ENCODE measurements at regions not wholly inside any gene's neighbourhood (a gene's known extent, or its start where the extent isn't known, plus 50 kb on each side); places are given as distances from the start of the nearest gene placed in this dataset.

DNA sequence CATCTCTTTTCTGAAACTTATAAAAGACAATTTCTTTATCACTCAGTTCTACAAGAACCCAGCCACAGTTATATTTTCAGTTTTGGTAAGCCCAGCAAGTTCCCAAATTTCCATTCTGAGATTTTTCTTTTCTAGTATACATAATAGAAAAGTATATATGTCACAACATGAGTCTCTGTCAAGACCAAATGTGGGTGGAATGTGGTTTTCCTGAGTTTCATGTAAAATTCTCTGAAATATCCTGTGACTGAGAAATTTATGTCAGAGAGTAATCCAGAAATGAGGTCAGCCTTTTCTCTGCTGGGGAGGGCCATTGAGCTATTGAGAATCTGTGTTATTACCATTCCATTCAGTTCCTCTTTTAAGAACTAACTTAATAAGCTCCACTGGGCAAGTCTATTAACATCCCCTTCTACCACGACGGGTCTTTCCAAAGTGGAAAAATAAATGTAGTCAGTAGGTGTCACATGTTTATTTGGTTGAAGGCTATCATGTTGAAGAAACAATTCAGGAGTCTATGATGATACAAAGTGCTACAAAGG lies 100.7 kb upstream of the HMGN3 start:
- Histone ChIP-seq H4K20me1 (replicated peaks in 1 of 2; ENCODE audit: control insufficient read depth in 1 of 2, insufficient read depth in 2 of 2, low read length in 2 of 2) (no peaks in the 10 kb centered on the region), H2BK20ac (ENCODE audit: low read length) (no peak overlapping the region), H2AFZ (ENCODE audit: low read length) (no peak overlapping the region), H3K18ac (ENCODE audit: extremely low read depth, low read length) (no peak overlapping the region), H3K36me3 (ENCODE audit: control insufficient read depth in 2 of 4, insufficient read depth in 4 of 4, low read length in 3 of 4) (no peaks in the 10 kb centered on the region), H2BK120ac (replicated peaks; ENCODE audit: low read depth, low read length) (no peak overlapping the region), H3K9ac (replicated peaks in 1 of 4; ENCODE audit: extremely low read depth in 1 of 4, low read depth in 3 of 4, low read length in 3 of 4) (no peak overlapping the region), H3K56ac (replicated peaks; ENCODE audit: insufficient read length, low read depth, low read length) (no peak overlapping the region), H3K4me3 (ENCODE audit: extremely low read depth in 1 of 4, insufficient read depth in 2 of 4, low read depth in 3 of 4, low read length in 4 of 4) (no peak overlapping the region), H3K4ac (replicated peaks; ENCODE audit: insufficient read length, low read depth, low read length) (no peak overlapping the region), H3K4me2 (ENCODE audit: insufficient read depth in 1 of 2, low read depth in 2 of 2, low read length in 2 of 2) (no peak overlapping the region), H3K23ac (ENCODE audit: insufficient read length) (no peak overlapping the region), H4K5ac (ENCODE audit: insufficient read length, low read depth, low read length) (no peak overlapping the region), H2BK5ac (ENCODE audit: low read depth, low read length) (no peak overlapping the region), H2AK5ac (ENCODE audit: low read depth, low read length) (no peak overlapping the region), H2BK12ac (ENCODE audit: low read depth, low read length) (no peak overlapping the region), H3K79me1 (ENCODE audit: low read depth, low read length) (no peaks in the 10 kb centered on the region), H4K8ac (ENCODE audit: extremely low read depth, insufficient read depth, low read length) (no peak overlapping the region), H3K27ac (ENCODE audit: low read depth, low read length) (no peak overlapping the region), H2BK15ac (ENCODE audit: low read length) (no peak overlapping the region), H3K79me2 (ENCODE audit: control insufficient read depth in 1 of 2, insufficient read depth in 2 of 2, low read length in 2 of 2) (no peaks in the 10 kb centered on the region), H3K9me3 (ENCODE audit: insufficient read depth in 2 of 2, low read depth in 1 of 2, low read length in 1 of 2) (no peaks in the 10 kb centered on the region), H4K91ac (replicated peaks; ENCODE audit: insufficient read length, low read length) (no peak overlapping the region), H3K4me1 (replicated peaks in 1 of 4; ENCODE audit: control insufficient read depth in 3 of 4, insufficient read depth in 4 of 4, low read length in 3 of 4) (peaks cover 0 to 7% (median 2%) of the 10 kb centered on the region in 4 experiments; a peak in 3 of 7 replicates), H3K27me3 (replicated peaks in 1 of 4; ENCODE audit: control insufficient read depth in 3 of 4, extremely low read depth in 1 of 4, insufficient read depth in 3 of 4, low read length in 3 of 4) (no peaks in the 10 kb centered on the region), H3K23me2 (ENCODE audit: low read depth, low read length) (no peaks in the 10 kb centered on the region), H3K14ac (ENCODE audit: insufficient read length) (no peak overlapping the region)
- DNase-seq (ENCODE audit: low read depth in 1 of 2, low spot score in 2 of 2), result no peak
- WGBS, 2 experiments (ENCODE audit: extremely low coverage in 1 of 2, insufficient coverage in 1 of 2, insufficient read length in 1 of 2, insufficient replicate concordance in 2 of 2, low coverage in 1 of 2, low lambda C conversion rate in 2 of 2, missing lambda C conversion rate in 1 of 2), result 91% methylated on average over 2 of the region's 2 CpGs; no CpG with 5 or more reads in 1 of the 2 experiments
- POLR2A ChIA-PET (ENCODE audit: partially characterized antibody), result no interaction called here
- TF ChIP-seq POLR2A (IDR thresholded peaks at IDR 0.05; ENCODE audit: control extremely low read depth in 1 of 2, low read depth in 2 of 2, low read length in 2 of 2) (no peak), RXRA (IDR thresholded peaks at IDR 0.05; ENCODE audit: insufficient read depth, low read depth, low read length) (no peak), POU5F1 (IDR thresholded peaks at IDR 0.05; ENCODE audit: low read depth, low read length) (no peak), RBBP5 (IDR thresholded peaks at IDR 0.05; ENCODE audit: borderline replicate concordance, low read depth, low read length) (no peak), NRF1 (IDR thresholded peaks at IDR 0.05; ENCODE audit: low read depth, low read length) (no peak), HDAC6 (IDR thresholded peaks at IDR 0.05; ENCODE audit: low read depth, low read length) (no peak)
- TF ChIP-seq, protein P1, sequence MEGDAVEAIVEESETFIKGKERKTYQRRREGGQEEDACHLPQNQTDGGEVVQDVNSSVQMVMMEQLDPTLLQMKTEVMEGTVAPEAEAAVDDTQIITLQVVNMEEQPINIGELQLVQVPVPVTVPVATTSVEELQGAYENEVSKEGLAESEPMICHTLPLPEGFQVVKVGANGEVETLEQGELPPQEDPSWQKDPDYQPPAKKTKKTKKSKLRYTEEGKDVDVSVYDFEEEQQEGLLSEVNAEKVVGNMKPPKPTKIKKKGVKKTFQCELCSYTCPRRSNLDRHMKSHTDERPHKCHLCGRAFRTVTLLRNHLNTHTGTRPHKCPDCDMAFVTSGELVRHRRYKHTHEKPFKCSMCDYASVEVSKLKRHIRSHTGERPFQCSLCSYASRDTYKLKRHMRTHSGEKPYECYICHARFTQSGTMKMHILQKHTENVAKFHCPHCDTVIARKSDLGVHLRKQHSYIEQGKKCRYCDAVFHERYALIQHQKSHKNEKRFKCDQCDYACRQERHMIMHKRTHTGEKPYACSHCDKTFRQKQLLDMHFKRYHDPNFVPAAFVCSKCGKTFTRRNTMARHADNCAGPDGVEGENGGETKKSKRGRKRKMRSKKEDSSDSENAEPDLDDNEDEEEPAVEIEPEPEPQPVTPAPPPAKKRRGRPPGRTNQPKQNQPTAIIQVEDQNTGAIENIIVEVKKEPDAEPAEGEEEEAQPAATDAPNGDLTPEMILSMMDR (IDR thresholded peaks at IDR 0.05; ENCODE audit: control extremely low read depth in 1 of 3, insufficient read depth in 1 of 3, low read depth in 1 of 3, low read length in 3 of 3), result no peak
- CTCF ChIA-PET (ENCODE audit: partially characterized antibody), result no interaction called here
- no peak for FAIRE-seq
